ENCODE measurements at regions not wholly inside any gene's neighbourhood (a gene's known extent, or its start where the extent isn't known, plus 50 kb on each side); places are given as distances from the start of the nearest gene placed in this dataset.

DNA sequence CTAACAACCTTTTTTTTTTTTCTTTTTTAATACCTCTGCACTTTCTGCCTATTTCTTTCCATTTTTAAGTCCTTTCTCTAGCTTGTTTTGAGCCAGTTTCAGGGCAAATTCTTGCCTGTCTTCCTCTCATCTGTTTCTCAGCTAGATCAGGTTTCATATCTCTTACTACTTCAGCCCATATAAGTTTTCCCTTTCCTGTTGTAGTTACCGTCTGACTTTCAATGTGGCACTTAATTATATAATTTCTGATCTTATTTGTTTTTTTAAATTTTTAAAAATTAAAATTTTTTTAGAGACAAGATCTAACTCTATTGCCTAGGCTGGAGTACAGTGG, 104.7 kb upstream of the ELL2 start:
- DNase-seq (ENCODE audit: extremely low spot score): no peak
- TF ChIP-seq, protein P1, sequence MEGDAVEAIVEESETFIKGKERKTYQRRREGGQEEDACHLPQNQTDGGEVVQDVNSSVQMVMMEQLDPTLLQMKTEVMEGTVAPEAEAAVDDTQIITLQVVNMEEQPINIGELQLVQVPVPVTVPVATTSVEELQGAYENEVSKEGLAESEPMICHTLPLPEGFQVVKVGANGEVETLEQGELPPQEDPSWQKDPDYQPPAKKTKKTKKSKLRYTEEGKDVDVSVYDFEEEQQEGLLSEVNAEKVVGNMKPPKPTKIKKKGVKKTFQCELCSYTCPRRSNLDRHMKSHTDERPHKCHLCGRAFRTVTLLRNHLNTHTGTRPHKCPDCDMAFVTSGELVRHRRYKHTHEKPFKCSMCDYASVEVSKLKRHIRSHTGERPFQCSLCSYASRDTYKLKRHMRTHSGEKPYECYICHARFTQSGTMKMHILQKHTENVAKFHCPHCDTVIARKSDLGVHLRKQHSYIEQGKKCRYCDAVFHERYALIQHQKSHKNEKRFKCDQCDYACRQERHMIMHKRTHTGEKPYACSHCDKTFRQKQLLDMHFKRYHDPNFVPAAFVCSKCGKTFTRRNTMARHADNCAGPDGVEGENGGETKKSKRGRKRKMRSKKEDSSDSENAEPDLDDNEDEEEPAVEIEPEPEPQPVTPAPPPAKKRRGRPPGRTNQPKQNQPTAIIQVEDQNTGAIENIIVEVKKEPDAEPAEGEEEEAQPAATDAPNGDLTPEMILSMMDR (IDR thresholded peaks at IDR 0.05; ENCODE audit: control extremely low read depth, extremely low read depth, low read depth, missing control alignments): no peak
- POLR2A ChIA-PET: no interaction called here
- CTCF ChIA-PET: no interaction called here

DNA sequence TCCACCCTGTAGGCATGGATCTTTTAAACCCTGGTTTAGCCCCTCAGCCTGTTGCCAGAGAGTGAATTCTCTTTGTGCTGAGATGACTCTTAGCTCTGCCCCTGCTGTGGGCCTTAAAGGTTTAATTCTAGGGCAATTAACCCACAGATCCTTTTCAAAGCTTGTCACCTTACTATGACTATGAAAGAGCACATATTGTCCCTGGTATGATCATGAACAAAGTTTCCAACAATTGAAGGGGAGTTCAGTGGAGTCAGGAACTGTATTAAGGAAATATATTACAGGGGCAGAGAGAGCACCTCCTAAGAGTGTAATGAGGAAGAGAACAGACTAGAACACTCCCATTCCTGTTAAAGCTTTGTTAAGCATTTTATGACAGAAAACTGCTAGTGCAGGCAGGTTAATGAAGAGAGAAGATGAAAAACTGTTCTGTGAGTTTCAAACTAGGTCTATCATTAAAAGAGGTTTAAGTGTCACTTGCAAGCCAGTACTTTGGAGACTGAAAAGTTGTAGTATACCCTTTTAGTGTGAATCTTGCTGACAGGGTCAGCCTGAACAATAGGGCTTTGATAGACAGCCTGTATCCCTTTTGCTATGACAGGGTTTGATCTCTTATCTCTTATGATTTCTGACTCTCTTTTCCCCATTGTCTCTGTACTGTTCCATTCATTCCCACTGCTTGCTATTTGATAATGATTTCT, 104.2 kb upstream of the ELL2 start:
- TF ChIP-seq, protein P1 (IDR thresholded peaks at IDR 0.05; ENCODE audit: control extremely low read depth, extremely low read depth, low read depth, missing control alignments): no peak
- no peak for DNase-seq (ENCODE audit: extremely low spot score)
- POLR2A ChIA-PET: no interaction called here
- CTCF ChIA-PET: interaction anchor here (0.9 to 1.6 kb wide), 5 partner anchors 10 to 369 kb away, joined by 3 to 6 read pairs (median 3); no protein-coding TSS in a partner anchor

DNA sequence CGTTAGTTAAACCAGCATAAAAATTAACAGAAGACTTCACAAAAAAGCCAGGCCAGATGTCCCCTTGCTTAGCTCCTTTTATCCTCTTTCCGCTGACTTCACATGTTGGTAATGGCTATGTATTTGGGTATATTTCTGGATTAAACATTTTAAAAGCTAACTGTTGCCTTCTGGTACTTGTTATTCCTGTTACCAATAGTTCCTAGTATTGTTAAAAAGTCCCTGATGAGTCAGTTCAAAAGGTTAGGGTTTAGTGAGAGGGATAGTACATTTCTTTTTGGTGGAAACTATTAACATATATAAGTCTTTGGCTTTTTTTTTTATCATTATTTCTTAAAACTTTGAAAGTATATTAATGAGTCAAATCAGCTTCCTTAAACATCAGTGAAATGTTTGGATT, 103.2 kb upstream of the ELL2 start:
- POLR2A ChIA-PET: no interaction called here
- no peak for DNase-seq (ENCODE audit: extremely low spot score)
- TF ChIP-seq, protein P1 (IDR thresholded peaks at IDR 0.05; ENCODE audit: control extremely low read depth, extremely low read depth, low read depth, missing control alignments): no peak
- CTCF ChIA-PET: interaction anchor here (0.9 to 1.6 kb wide), 6 partner anchors 9 to 370 kb away, joined by 3 to 6 read pairs (median 4); no protein-coding TSS in a partner anchor

DNA sequence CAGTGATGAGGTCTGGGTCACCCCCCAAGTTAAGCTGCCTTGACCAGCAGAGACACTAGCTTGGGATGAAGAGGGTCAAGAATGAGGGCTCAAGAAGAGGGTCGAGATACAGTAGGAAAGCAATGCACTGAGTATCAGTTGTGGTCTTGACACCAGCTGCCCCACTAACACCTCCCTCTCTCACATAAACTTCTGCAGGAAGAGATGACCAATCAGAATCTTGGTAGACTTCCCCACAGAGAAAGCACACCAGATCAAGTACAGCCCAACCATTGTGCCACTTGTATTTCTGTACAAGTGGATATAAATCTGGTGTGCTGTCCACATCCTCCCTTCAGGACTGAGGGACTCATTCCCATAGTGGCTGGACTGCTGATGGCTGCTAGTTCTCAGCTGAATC, 101.2 kb upstream of the ELL2 start:
- DNase-seq (ENCODE audit: extremely low spot score): no peak
- POLR2A ChIA-PET: no interaction called here
- CTCF ChIA-PET: interaction anchor here (1.0 kb wide), 1 partner anchor 13 kb away, joined by 3 read pairs; no protein-coding TSS in a partner anchor
- TF ChIP-seq, protein P1 (IDR thresholded peaks at IDR 0.05; ENCODE audit: control extremely low read depth, extremely low read depth, low read depth, missing control alignments): no peak

DNA sequence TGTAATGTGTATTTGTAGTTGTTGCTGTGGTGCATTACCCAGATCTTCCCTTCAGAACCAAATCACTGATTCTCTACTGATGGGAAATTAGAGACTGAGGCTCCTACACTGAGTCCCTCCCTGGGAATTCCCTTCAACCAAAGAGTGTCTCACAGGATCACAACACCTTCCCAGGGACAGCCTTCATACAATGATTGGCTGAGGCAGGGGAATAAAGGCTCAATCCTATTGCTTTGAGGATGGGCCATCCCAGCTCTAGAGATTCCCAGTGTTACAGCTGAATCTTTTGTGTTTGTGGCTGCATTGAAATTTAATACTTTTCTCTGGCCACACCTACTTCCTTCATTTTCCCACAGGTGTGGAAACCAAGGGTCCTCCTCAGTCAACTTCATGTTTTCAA, 96.4 kb upstream of the ELL2 start:
- DNase-seq (ENCODE audit: extremely low spot score): no peak
- TF ChIP-seq, protein P1 (IDR thresholded peaks at IDR 0.05; ENCODE audit: control extremely low read depth, extremely low read depth, low read depth, missing control alignments): no peak
- ChIA-PET CTCF (interaction anchor here (1.7 kb wide), 1 partner anchor 8 kb away, joined by 4 read pairs; no protein-coding TSS in a partner anchor), POLR2A (no interaction called here)

DNA sequence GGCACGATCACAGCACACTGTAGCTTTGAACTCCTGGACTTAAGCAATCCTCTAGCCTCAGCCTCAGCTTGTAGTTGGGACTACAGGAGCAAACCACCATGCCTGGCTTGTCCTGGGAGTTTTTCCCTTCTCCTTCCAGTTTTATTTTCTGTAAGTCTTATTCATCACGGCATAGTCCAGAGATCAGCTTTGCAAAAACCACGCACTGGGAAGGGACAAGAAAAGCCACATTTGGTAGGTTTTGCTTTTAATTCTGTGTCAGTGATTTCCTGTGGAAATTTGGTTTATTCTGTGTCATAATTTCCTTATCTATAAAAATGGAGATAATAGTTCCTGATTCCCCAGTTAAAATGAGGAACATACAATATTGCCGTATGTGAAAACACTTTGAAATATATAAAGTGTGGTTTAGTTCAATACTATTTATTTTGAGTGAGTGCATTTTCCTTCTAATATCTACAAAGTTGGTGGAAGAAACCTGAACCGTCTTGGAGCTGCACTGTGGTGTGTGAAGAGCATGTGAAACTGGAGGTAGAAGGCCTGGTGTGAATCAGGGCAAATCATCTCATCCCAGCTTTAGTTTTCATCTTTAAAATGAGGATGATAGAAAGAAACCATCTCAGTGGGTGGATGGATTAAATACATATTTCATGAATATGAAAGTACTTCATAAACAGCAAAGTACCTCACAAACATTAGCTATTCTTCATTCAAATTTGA, 92.8 kb upstream of the ELL2 start:
- ChIA-PET POLR2A (interaction anchor here (0.5 kb wide), 1 partner anchor 100 kb away, joined by 9 read pairs; no protein-coding TSS in a partner anchor), CTCF (interaction anchor here (1.1 to 1.4 kb wide), 5 partner anchors 9 to 281 kb away, joined by 3 to 4 read pairs (median 3); no protein-coding TSS in a partner anchor)
- no peak for DNase-seq (ENCODE audit: extremely low spot score)
- TF ChIP-seq, protein P1 (IDR thresholded peaks at IDR 0.05; ENCODE audit: control extremely low read depth, extremely low read depth, low read depth, missing control alignments): no peak
